ENCODE measurements at regions not wholly inside any gene's neighbourhood (a gene's known extent, or its start where the extent isn't known, plus 50 kb on each side); places are given as distances from the start of the nearest gene placed in this dataset.
A peak's percentile ranks its signal among the peaks of the same experiment; 100 is the strongest.

- no peak for TF ChIP-seq CTCF (conservative IDR thresholded peaks at IDR 0.05; ENCODE audit: low read length)
- no peak for TF ChIP-seq EZH2phosphoT487 (IDR thresholded peaks at IDR 0.05; ENCODE audit: borderline replicate concordance)
- Histone ChIP-seq H4K20me1 (ENCODE audit: insufficient read depth, low read length, poor library complexity, severe bottlenecking) (no peaks in the 10 kb centered on the region), H3K9me2 (replicated peaks; ENCODE audit: low read depth, low read length) (no peaks in the 10 kb centered on the region), H2AFZ (ENCODE audit: low read length) (no peak overlapping the region), H3K36me3 (ENCODE audit: insufficient read depth, low read length) (no peaks in the 10 kb centered on the region), H3K4me2 (ENCODE audit: low read depth, low read length, poor library complexity, severe bottlenecking) (no peak overlapping the region), H3K79me2 (ENCODE audit: insufficient read depth, low read length) (no peaks in the 10 kb centered on the region), H3K9me3 (ENCODE audit: insufficient read depth, low read depth, low read length) (no peaks in the 10 kb centered on the region), H3K4me3 (ENCODE audit: low read length, poor library complexity, severe bottlenecking) (no peak overlapping the region), H3K27me3 (ENCODE audit: insufficient read depth, low read length, poor library complexity, severe bottlenecking) (no peaks in the 10 kb centered on the region), H3K9ac (ENCODE audit: low read depth, low read length, poor library complexity, severe bottlenecking) (no peak overlapping the region), H3F3A (ENCODE audit: low read depth) (no peaks in the 10 kb centered on the region), H3K4me1 (ENCODE audit: insufficient read depth, low read length, poor library complexity, severe bottlenecking) (peaks cover 8% of the 10 kb centered on the region)
These were observed 208.6 kb upstream of the HDDC2 start for GRCh38 chr6:125510405-125510804.

GRCh38 chr6:125511809-125512396, 210.1 kb upstream of the HDDC2 start:
- no peaks in the 10 kb centered on the region for H3K9me3 ChIP-seq (ENCODE audit: insufficient read depth, low read depth, low read length)

GRCh38 chr6:125512621-125513020, 210.9 kb upstream of the HDDC2 start:
- Histone ChIP-seq H3K9me2 (replicated peaks; ENCODE audit: low read depth, low read length) (no peaks in the 10 kb centered on the region), H3K4me3 (ENCODE audit: low read length, poor library complexity, severe bottlenecking) (no peak overlapping the region), H2AFZ (ENCODE audit: low read length) (no peak overlapping the region), H3K36me3 (ENCODE audit: insufficient read depth, low read length) (no peaks in the 10 kb centered on the region), H3K27me3 (ENCODE audit: insufficient read depth, low read length, poor library complexity, severe bottlenecking) (no peaks in the 10 kb centered on the region), H3F3A (ENCODE audit: low read depth) (no peaks in the 10 kb centered on the region), H4K20me1 (ENCODE audit: insufficient read depth, low read length, poor library complexity, severe bottlenecking) (no peaks in the 10 kb centered on the region), H3K4me1 (ENCODE audit: insufficient read depth, low read length, poor library complexity, severe bottlenecking) (peaks cover 6% of the 10 kb centered on the region), H3K9me3 (ENCODE audit: insufficient read depth, low read depth, low read length) (no peaks in the 10 kb centered on the region), H3K79me2 (ENCODE audit: insufficient read depth, low read length) (no peaks in the 10 kb centered on the region), H3K4me2 (ENCODE audit: low read depth, low read length, poor library complexity, severe bottlenecking) (no peak overlapping the region), H3K9ac (ENCODE audit: low read depth, low read length, poor library complexity, severe bottlenecking) (no peak overlapping the region)
- TF ChIP-seq CTCF (conservative IDR thresholded peaks at IDR 0.05; ENCODE audit: low read length) (peak; percentile 47), EZH2phosphoT487 (IDR thresholded peaks at IDR 0.05; ENCODE audit: borderline replicate concordance) (no peak)

More at GRCh38 chr6:125511809-125512396, 210.1 kb upstream of the HDDC2 start:
- no peaks in the 10 kb centered on the region for H3K79me2 ChIP-seq (ENCODE audit: insufficient read depth, low read length)
- no peaks in the 10 kb centered on the region for H3F3A ChIP-seq (ENCODE audit: low read depth)
- H3K9ac ChIP-seq (ENCODE audit: low read depth, low read length, poor library complexity, severe bottlenecking): no peak overlapping the region
- H3K4me3 ChIP-seq (ENCODE audit: low read length, poor library complexity, severe bottlenecking): no peak overlapping the region
- no peaks in the 10 kb centered on the region for H3K9me2 ChIP-seq (replicated peaks; ENCODE audit: low read depth, low read length)
- H3K4me2 ChIP-seq (ENCODE audit: low read depth, low read length, poor library complexity, severe bottlenecking): no peak overlapping the region
- no peak overlapping the region for H2AFZ ChIP-seq (ENCODE audit: low read length)
- H3K27me3 ChIP-seq (ENCODE audit: insufficient read depth, low read length, poor library complexity, severe bottlenecking): no peaks in the 10 kb centered on the region
- H4K20me1 ChIP-seq (ENCODE audit: insufficient read depth, low read length, poor library complexity, severe bottlenecking): no peaks in the 10 kb centered on the region
- H3K4me1 ChIP-seq (ENCODE audit: insufficient read depth, low read length, poor library complexity, severe bottlenecking): peaks cover 8% of the 10 kb centered on the region
- TF ChIP-seq CTCF (conservative IDR thresholded peaks at IDR 0.05; ENCODE audit: low read length) (no peak), EZH2phosphoT487 (IDR thresholded peaks at IDR 0.05; ENCODE audit: borderline replicate concordance) (no peak)
- H3K36me3 ChIP-seq (ENCODE audit: insufficient read depth, low read length): no peaks in the 10 kb centered on the region

Data from Loucy (cell line).